ENCODE measurements at regions not wholly inside any gene's neighbourhood (a gene's known extent, or its start where the extent isn't known, plus 50 kb on each side); places are given as distances from the start of the nearest gene placed in this dataset.

GRCh38 chr15:38864122-38864521 lies 299.5 kb upstream of the RASGRP1 start (continued):
- TF ChIP-seq FOXJ3 (CRISPR knock-in tag; IDR thresholded peaks at IDR 0.05; ENCODE audit: borderline replicate concordance), result no peak

- Mint-ChIP-seq H3K4me3 (no peak overlapping the region), H3K36me3 (no peaks in the 10 kb centered on the region), H3K27ac (no peak overlapping the region), H3K4me1 (0 out of 2 replicates have a peak, but pooled peaks cover 4% of the 10 kb centered on the region), H3K9me3 (peaks cover 4% of the 10 kb centered on the region), H3K27me3 (ENCODE audit: low read depth) (no peaks in the 10 kb centered on the region)
- no peak for DNase-seq (ENCODE audit: low spot score)
- POLR2A ChIA-PET, result no interaction called here
- CTCF ChIA-PET, result interaction anchor here (0.5 to 2.5 kb wide), 5 partner anchors 8 to 885 kb away, joined by 3 to 14 read pairs (median 4); no protein-coding TSS in a partner anchor
- ATAC-seq, result no peak
- TF ChIP-seq MXD4 (CRISPR knock-in tag; IDR thresholded peaks at IDR 0.05; ENCODE audit: borderline replicate concordance), result no peak
- no peak for TF ChIP-seq E2F1 (CRISPR knock-in tag; IDR thresholded peaks at IDR 0.05)
- no peak for TF ChIP-seq ZMAT4 (CRISPR knock-in tag; IDR thresholded peaks at IDR 0.05)
- TF ChIP-seq SMAD3 (CRISPR knock-in tag; IDR thresholded peaks at IDR 0.05; ENCODE audit: borderline replicate concordance), result no peak
- no peak for TF ChIP-seq SOX15 (CRISPR knock-in tag; IDR thresholded peaks at IDR 0.05)
- no peak for TF ChIP-seq ZBTB43 (CRISPR knock-in tag; IDR thresholded peaks at IDR 0.05)
- no peak for TF ChIP-seq ZNF232 (CRISPR knock-in tag; IDR thresholded peaks at IDR 0.05)
- TF ChIP-seq TCF7 (CRISPR knock-in tag; IDR thresholded peaks at IDR 0.05; ENCODE audit: low read depth), result no peak
- TF ChIP-seq HMGA2 (CRISPR knock-in tag; IDR thresholded peaks at IDR 0.05), result no peak
- no peak for TF ChIP-seq ZBTB21 (CRISPR knock-in tag; IDR thresholded peaks at IDR 0.05; ENCODE audit: borderline replicate concordance)
- TF ChIP-seq EMX1 (CRISPR knock-in tag; IDR thresholded peaks at IDR 0.05), result no peak
- TF ChIP-seq CBFB (CRISPR knock-in tag; IDR thresholded peaks at IDR 0.05; ENCODE audit: low read depth), result no peak
Observed at GRCh38 chr15:38864827-38865581, 300.4 kb upstream of the RASGRP1 start.

- Mint-ChIP-seq H3K4me1 (peaks cover 6% of the 10 kb centered on the region; the same call in 1 of the 2 replicates), H3K27ac (no peak overlapping the region)
- CTCF ChIA-PET, result interaction anchor here (1.1 kb wide), 1 partner anchor 124 kb away, joined by 5 read pairs; no protein-coding TSS in a partner anchor
- no peak for TF ChIP-seq CBFB (CRISPR knock-in tag; IDR thresholded peaks at IDR 0.05; ENCODE audit: low read depth)
- no peak for TF ChIP-seq CDX4 (CRISPR knock-in tag; IDR thresholded peaks at IDR 0.05; ENCODE audit: borderline replicate concordance)
- TF ChIP-seq ZNF532 (CRISPR knock-in tag; IDR thresholded peaks at IDR 0.05; ENCODE audit: borderline replicate concordance), result no peak
- no peak for TF ChIP-seq ARID4B (CRISPR knock-in tag; IDR thresholded peaks at IDR 0.05; ENCODE audit: borderline replicate concordance)
- TF ChIP-seq CREM (CRISPR knock-in tag; IDR thresholded peaks at IDR 0.05), result no peak
- no peak for TF ChIP-seq ZBTB43 (CRISPR knock-in tag; IDR thresholded peaks at IDR 0.05)
- no peak for TF ChIP-seq NFE2L1 (CRISPR knock-in tag; IDR thresholded peaks at IDR 0.05)
Observed at GRCh38 chr15:38867556-38867955, 302.9 kb upstream of the RASGRP1 start.

More at GRCh38 chr15:38867556-38867955, 302.9 kb upstream of the RASGRP1 start:
- ATAC-seq, result no peak
- peaks cover 9% of the 10 kb centered on the region for H3K36me3 Mint-ChIP-seq
- DNase-seq (ENCODE audit: low spot score), result no peak
- H3K27me3 Mint-ChIP-seq (ENCODE audit: low read depth), result no peaks in the 10 kb centered on the region
- H3K4me3 Mint-ChIP-seq, result no peak overlapping the region
- peaks cover 22% of the 10 kb centered on the region for H3K9me3 Mint-ChIP-seq
- POLR2A ChIA-PET, result no interaction called here
